Stomach (tissue), 8 donors: ENCODE measurements at regions not wholly inside any gene's neighbourhood (a gene's known extent, or its start where the extent isn't known, plus 50 kb on each side); places are given as distances from the start of the nearest gene placed in this dataset.

ENCODE experiments used
- DNase-seq, 2 donors: peaks; one replicate each; pipeline versions ENCODE4 v3.0.0 to v3.0.0-alpha.2; 2013 to 2019
- H3K27ac ChIP-seq, 5 donors: fragments of 200-600 bp in 4 of 5; sonication (generic) in 4 of 5; one replicate each; pipeline ENCODE4 v1.5.1; 2013 to 2019; ENCODE audit warnings: mild to moderate bottlenecking in 1 of 5, moderate library complexity in 1 of 5
- H3K27me3 ChIP-seq, 3 donors: fragments of 200-600 bp; sonication (generic); one replicate each; pipeline ENCODE4 v1.5.1; 2017 to 2019; ENCODE audit warnings: mixed run types in 1 of 3
- H3K36me3 ChIP-seq, 4 donors: fragments of 200-600 bp; sonication (generic); 1 replicate in 3 of 4; 2 replicates in 1 of 4; pipeline ENCODE4 v1.5.1; 2016 to 2019
- H3K4me1 ChIP-seq, 4 donors: fragments of 200-600 bp; sonication (generic); one replicate each; pipeline ENCODE4 v1.5.1; 2016 to 2019
- H3K4me3 ChIP-seq, 4 donors: fragments of 200-600 bp; sonication (generic) in 3 of 4; one replicate each; pipeline ENCODE4 v1.5.1; 2016 to 2019; ENCODE audit warnings: mild to moderate bottlenecking in 1 of 4
- H3K9me3 ChIP-seq, 4 donors: fragments of 200-600 bp; sonication (generic); one replicate each; pipeline ENCODE4 v1.5.1; 2016 to 2019
- EP300 ChIP-seq: sonication (generic); formaldehyde crosslinking; IDR thresholded peaks from one replicate; pipeline ENCODE4 v1.6.1; 2017; ENCODE audit warnings: antibody characterized with exemption
- POLR2A ChIP-seq, 4 donors: fragments of 450-650 bp; IDR thresholded peaks; one replicate each; pipeline ENCODE4 v1.6.1; 2016; ENCODE audit warnings: antibody characterized with exemption in 4 of 4, control low read depth in 2 of 4, mild to moderate bottlenecking in 1 of 4, moderate library complexity in 1 of 4
- POLR2AphosphoS5 ChIP-seq, 3 donors: sonication (generic); formaldehyde crosslinking; IDR thresholded peaks; one replicate each; pipeline ENCODE4 v1.6.1; 2016; ENCODE audit warnings: antibody characterized with exemption in 3 of 3
- WGBS, 5 donors: extraction: QIAGEN DNeasy Blood & Tissue Kit in 3 of 5; methylation state at CpG; one replicate each; pipeline versions ENCODE4 v1.1.5 to v1.1.7; 2013 to 2018; 5-methylcytosine and 5-hydroxymethylcytosine counted together
- intact Hi-C: fragments of 100-400 bp; cut with DNase I; formaldehyde crosslinking; loops from one replicate; pipeline ENCODE4 v1.15.1; 2023; ENCODE audit warnings: low total_unique reads
- TF ChIP-seq, protein P1 (sequence below), 7 experiments: fragments of 450-650 bp in 4 of 7; fragments of 200-600 bp in 3 of 7; sonication (generic) in 3 of 7; IDR thresholded peaks; one replicate each; pipeline ENCODE4 v1.5.1; 2016 to 2019; ENCODE audit warnings: antibody characterized with exemption in 7 of 7, control low read depth in 2 of 7, mild to moderate bottlenecking in 1 of 7
- donor health status: healthy with polysubstance abuse.
- donor health status: Bipolar disorder and iron deficiency.
- donor health status: healthy.

DNA sequence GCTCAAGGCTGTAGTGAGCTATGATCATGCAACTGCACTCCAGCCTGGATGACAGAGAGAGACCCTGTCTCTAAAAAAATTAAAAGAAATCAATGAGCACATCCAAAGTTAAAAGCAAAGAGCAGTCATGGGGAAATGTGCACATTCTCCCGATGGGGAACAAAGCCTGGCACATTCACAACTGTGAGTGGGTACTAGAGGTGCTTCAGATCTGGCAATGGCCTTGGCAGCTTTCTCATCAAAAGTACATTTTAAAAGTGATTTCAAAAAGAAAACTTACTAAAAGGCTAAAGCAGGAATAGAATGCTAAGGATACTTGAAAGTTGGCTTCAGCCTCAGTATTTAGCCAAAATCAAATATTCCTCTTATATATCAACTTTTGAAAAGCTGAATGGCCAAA lies 145.9 kb upstream of the MAOA start:
- H3K36me3 ChIP-seq: no peaks in the 10 kb centered on the region
- WGBS, 5 donors: 78 to 100% (median 96%) methylated on average over 1 of the region's 1 CpG
- peaks cover 0 to 3% (median 0%) of the 10 kb centered on the region in 4 donors for H3K9me3 ChIP-seq
- no peaks in the 10 kb centered on the region for H3K4me1 ChIP-seq
- H3K4me3 ChIP-seq: no peak overlapping the region
- no peak for DNase-seq
- intact Hi-C loops: no loop called here
- H3K27ac ChIP-seq: no peak overlapping the region
- H3K27me3 ChIP-seq: no peaks in the 10 kb centered on the region
- TF ChIP-seq EP300 (no peak), POLR2AphosphoS5 (IDR thresholded peaks at IDR 0.05) (no peak), POLR2A (IDR thresholded peaks at IDR 0.05) (no peak)
- TF ChIP-seq, protein P1, sequence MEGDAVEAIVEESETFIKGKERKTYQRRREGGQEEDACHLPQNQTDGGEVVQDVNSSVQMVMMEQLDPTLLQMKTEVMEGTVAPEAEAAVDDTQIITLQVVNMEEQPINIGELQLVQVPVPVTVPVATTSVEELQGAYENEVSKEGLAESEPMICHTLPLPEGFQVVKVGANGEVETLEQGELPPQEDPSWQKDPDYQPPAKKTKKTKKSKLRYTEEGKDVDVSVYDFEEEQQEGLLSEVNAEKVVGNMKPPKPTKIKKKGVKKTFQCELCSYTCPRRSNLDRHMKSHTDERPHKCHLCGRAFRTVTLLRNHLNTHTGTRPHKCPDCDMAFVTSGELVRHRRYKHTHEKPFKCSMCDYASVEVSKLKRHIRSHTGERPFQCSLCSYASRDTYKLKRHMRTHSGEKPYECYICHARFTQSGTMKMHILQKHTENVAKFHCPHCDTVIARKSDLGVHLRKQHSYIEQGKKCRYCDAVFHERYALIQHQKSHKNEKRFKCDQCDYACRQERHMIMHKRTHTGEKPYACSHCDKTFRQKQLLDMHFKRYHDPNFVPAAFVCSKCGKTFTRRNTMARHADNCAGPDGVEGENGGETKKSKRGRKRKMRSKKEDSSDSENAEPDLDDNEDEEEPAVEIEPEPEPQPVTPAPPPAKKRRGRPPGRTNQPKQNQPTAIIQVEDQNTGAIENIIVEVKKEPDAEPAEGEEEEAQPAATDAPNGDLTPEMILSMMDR (IDR thresholded peaks at IDR 0.05): no peak

DNA sequence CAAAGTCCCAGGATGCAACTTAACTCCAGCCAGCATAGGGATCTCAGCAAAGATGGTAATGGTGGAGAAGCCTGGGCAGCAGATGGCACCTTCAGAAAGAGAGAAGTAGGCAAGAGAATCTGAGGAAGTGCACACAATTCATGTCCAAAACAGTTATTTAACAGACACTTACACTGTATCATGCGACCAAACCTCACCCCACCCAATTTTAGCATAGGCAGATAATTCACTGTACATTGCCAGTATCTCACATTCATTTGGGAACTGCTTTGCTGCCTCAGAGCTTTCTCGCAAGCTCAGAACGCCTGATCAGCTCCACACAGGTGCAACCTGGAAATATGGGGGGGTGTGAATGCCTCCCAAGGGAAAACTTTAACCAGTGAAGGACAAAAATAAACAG lies 143.0 kb upstream of the MAOA start:
- no peaks in the 10 kb centered on the region for H3K27me3 ChIP-seq
- DNase-seq: no peak
- H3K4me1 ChIP-seq: no peaks in the 10 kb centered on the region
- no peak overlapping the region for H3K4me3 ChIP-seq
- intact Hi-C loops: no loop called here
- H3K36me3 ChIP-seq: no peaks in the 10 kb centered on the region
- H3K27ac ChIP-seq: no peak overlapping the region
- H3K9me3 ChIP-seq: peaks cover 0 to 8% (median 0%) of the 10 kb centered on the region in 4 donors
- 77 to 93% (median 89%) methylated on average over 3 of the region's 3 CpGs for WGBS, 5 donors
- TF ChIP-seq, protein P1 (IDR thresholded peaks at IDR 0.05): no peak
- no peak for TF ChIP-seq POLR2A (IDR thresholded peaks at IDR 0.05)
- TF ChIP-seq POLR2AphosphoS5 (IDR thresholded peaks at IDR 0.05): no peak
- TF ChIP-seq EP300: no peak

DNA sequence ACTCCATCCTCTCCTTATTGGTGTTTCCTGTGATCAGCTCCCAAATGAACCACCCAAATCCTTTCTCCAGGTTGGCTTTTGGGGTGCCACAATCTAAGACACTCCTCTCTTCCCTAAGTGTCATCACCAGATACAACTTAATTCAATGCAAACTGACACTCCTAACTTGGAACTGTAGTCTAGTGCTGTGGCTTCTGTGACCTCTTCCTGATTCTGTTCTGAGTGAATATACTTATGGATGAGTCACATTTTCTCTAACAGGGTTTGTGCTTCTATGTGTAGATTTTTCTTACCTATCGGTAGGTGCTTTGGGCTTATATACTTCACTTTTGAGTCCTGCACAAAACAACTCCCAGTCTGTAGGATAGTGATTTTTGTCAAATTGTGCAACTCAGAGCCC lies 141.3 kb upstream of the MAOA start:
- Histone ChIP-seq H3K9me3 (peaks cover 0 to 8% (median 0%) of the 10 kb centered on the region in 4 donors), H3K27me3 (no peaks in the 10 kb centered on the region), H3K4me1 (no peaks in the 10 kb centered on the region), H3K4me3 (no peak overlapping the region), H3K36me3 (no peaks in the 10 kb centered on the region), H3K27ac (no peak overlapping the region)
- no peak for DNase-seq
- intact Hi-C loops: no loop called here
- TF ChIP-seq POLR2AphosphoS5 (IDR thresholded peaks at IDR 0.05) (no peak), POLR2A (IDR thresholded peaks at IDR 0.05) (no peak), EP300 (no peak)
- 89 to 100% (median 93%) methylated on average over 1 of the region's 1 CpG for WGBS, 5 donors

DNA sequence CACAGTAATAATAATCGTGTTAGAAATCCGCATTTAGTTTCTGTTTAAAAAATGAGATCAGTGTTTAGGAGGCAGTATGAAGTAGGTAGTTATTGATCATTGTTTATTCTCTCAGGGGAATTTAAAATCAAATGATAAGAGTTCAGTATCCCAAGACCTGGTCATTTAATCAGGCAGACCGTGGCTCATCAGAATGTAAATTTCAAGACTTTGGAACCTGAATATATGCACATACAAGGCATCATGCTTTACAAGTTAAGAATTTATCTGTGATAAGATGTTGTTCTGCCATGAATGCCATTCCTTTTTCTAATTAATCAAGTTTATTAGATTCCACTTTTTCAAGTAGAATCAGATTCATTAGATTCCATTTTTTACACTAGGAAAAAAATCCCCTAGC lies 133.5 kb upstream of the MAOA start:
- Histone ChIP-seq H3K27ac (no peak overlapping the region), H3K4me3 (no peak overlapping the region), H3K36me3 (no peaks in the 10 kb centered on the region), H3K4me1 (no peaks in the 10 kb centered on the region), H3K9me3 (peaks cover 0 to 4% (median 0%) of the 10 kb centered on the region in 4 donors), H3K27me3 (no peaks in the 10 kb centered on the region)
- DNase-seq: no peak
- TF ChIP-seq EP300 (no peak), POLR2A (IDR thresholded peaks at IDR 0.05) (no peak), POLR2AphosphoS5 (IDR thresholded peaks at IDR 0.05) (no peak)
- TF ChIP-seq, protein P1 (IDR thresholded peaks at IDR 0.05): no peak
- WGBS, 5 donors: 74 to 88% (median 80%) methylated on average over 3 of the region's 3 CpGs
- intact Hi-C loops: no loop called here

DNA sequence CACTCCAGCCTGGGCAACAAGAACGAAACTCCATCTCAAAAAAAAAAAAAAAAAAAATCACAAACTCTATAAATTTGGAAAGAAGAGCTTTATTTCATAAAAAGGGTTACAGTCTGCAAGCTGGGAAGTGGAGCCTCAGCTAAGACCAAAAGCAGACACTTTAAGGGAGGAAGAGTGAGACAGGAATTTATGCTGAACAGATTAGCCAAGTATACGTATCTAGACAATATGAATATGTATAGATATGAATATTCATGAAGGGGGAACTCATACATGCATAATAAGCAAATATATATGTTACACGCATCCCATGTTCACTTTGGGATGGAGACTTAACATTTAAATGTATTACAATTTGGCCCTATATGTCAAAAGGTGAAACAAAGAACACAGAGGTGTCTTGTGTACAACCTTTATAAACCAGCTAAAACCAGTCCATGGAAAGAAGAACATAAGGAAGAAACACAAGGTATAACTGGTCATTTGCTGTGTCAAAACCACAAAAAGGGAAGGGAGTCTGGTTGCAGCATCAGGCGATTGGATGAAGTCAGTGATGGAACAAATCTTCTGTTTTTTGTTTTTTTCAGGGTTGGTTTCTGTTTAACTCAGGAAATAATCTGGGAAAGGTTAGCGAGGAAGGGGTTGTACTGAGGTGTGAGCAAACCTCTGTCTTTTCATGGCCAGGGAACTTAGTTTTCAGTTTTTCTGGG lies 130.0 kb upstream of the MAOA start:
- no peak for TF ChIP-seq POLR2AphosphoS5 (IDR thresholded peaks at IDR 0.05)
- no peak for TF ChIP-seq EP300
- TF ChIP-seq POLR2A (IDR thresholded peaks at IDR 0.05): no peak
- TF ChIP-seq, protein P1 (IDR thresholded peaks at IDR 0.05): no peak
- no peaks in the 10 kb centered on the region for H3K27me3 ChIP-seq
- H3K27ac ChIP-seq: no peak overlapping the region
- DNase-seq: no peak
- no peaks in the 10 kb centered on the region for H3K4me1 ChIP-seq
- 69 to 93% (median 90%) methylated on average over 5 of the region's 5 CpGs for WGBS, 5 donors
- no peaks in the 10 kb centered on the region for H3K36me3 ChIP-seq
- intact Hi-C loops: no loop called here
- H3K4me3 ChIP-seq: no peak overlapping the region
- H3K9me3 ChIP-seq: peaks cover 0 to 6% (median 2%) of the 10 kb centered on the region in 4 donors
